CD4-positive, alpha-beta T cell treated with Interleukin-4 for 4 hours (primary cell): ENCODE measurements at regions not wholly inside any gene's neighbourhood (a gene's known extent, or its start where the extent isn't known, plus 50 kb on each side); places are given as distances from the start of the nearest gene placed in this dataset.
"Not testable (repeated sequence)": the region's sequence is repeated elsewhere in the genome, so short reads cannot be mapped to it uniquely, and the experiment has no call there.

Experiments used
- DNase-seq: peaks from one replicate; pipeline ENCODE4 v3.0.0-alpha.2; 2020

GRCh38 chr7:106444068-106444655 lies 159.4 kb upstream of the NAMPT start:
- no peak for DNase-seq

DNA sequence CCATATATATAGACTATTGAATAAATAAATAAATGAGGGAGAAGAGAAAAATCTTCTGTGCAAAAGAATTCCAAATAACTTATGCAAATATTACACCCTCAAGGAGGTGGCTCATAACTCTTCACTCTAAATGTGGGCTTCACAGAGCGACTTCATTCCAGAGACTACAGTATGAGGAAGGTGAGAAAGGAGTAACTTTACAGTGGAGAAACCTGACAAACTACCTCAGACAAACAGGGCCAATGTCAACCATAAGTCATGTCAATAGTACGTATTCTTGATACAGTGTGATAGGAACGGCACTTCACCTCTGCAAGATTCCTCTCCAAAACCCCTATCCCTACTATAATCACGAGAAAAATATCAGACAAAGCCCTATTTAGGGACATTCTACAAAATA lies 158.4 kb upstream of the NAMPT start:
- DNase-seq: no peak

DNA sequence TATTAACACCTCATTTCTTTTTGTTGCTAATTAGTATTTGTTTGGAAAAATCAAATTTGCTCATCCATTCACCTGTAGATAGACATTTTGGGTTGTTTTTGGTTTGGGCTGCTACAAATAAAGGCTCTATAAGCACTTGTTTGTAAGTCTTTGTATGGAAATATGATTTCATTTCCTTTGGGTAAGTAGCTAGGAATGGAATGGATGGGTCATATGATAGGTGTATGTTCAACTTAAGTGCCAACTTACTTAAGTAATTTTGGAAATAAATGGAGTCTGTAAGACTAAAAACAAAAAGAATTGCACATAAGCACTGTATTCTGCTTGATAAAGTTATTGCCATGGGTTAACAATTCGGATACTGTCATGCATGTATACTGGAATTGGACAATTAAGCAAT lies 157.7 kb upstream of the NAMPT start:
- no peak for DNase-seq

DNA sequence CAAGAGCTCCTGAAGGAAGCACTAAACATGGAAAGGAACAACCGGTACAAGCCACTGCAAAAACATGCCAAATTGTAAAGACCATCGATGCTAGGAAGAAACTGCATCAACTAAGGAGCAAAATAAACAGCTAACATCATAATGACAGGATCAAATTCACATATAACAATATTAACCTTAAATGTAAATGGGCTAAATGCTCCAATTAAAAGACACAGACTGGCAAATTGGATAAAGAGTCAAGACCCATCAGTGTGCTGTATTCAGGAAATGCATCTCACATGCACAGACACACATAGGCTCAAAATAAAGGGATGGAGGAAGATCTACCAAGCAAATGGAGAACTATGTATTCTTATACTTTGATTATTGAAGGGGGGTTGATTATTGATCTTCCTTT lies 156.6 kb upstream of the NAMPT start:
- DNase-seq: not testable (repeated sequence)

DNA sequence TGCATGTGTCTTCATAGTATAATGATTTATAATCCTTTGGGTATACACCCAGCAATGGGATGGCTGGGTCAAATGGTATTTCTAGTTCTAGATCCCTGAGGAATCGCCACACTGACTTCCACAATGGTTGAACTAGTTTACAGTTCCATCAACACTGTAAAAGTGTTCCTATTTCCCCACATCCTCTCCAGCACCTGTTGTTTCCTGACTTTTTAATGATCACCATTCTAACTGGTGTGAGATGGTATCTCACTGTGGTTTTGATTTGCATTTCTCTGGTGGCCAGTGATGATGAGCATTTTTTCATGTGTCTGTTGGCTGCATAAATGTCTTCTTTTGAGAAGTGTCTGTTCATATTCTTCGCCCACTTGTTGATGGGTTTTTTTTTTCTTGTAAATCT lies 152.2 kb upstream of the NAMPT start:
- DNase-seq: not testable (repeated sequence)

DNA sequence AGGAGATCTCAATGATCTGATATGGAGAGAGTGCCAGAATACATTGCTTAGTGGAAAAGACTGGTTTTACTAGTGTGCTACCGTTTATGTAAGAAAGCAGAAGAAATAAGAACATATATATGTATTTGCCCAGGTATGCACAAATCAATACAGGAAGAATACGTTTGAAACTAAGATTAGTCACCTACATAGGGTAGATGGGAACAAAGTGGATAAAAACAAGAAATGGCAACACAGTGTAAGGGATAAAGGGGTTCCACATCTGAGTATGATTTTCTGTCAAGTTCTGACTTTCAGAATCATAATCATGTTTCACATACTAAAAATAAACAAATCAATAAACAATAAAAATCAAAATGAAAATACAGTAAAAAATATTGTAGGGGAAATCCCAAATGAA lies 148.6 kb upstream of the NAMPT start:
- DNase-seq: no peak

GRCh38 chr7:106430535-106431455 lies 146.0 kb upstream of the NAMPT start:
- no peak for DNase-seq

GRCh38 chr7:106430103-106430502 lies 145.3 kb upstream of the NAMPT start:
- DNase-seq: no peak

DNA sequence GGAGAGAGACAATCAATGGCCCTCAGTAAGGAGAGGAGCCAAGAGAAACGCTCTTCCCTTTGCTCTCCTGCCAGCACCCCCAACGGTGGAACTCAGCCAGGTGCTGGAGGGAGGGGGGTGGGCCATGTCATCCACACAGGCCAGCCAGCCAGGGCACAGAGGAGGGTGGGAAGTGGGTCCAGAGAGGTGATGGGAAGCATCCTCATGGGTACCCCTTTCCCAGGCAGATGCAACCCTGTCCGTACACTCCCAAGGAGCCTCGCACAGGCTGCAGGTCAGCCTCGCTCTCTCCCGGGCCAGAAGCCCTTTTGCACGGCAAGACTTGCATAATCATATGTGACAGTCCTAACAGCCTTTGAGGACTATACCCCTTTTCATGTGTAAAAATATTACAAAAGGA lies 142.0 kb upstream of the NAMPT start:
- DNase-seq: no peak

- DNase-seq: peak; percentile 45
These were observed 140.4 kb upstream of the NAMPT start for GRCh38 chr7:106425017-106425719.

DNA sequence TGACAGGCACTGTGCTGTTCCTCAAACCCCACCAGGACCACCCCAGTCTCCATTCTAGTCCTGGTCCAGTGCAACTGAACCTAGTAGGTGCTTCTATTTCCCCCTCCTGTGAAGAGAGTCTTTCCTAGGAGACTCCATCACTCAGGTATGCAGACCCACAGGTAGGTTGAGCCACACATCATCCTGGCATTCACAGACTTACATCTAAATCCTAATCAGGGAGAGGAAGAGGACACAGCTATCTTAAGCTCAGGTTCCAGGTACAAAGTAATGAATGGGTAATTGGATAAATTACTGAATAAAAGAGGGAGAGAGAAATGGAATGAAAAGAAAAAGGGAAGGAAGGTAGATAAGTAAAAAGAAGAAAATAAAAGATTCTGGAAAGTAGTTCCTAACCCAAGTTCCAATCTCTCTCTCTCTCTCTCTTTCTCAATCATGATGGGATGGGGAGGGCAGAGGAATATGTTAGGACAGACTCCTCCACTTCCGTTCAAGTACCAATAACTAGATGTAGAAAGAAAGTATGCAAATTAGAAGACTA lies 139.8 kb upstream of the NAMPT start:
- no peak for DNase-seq

DNA sequence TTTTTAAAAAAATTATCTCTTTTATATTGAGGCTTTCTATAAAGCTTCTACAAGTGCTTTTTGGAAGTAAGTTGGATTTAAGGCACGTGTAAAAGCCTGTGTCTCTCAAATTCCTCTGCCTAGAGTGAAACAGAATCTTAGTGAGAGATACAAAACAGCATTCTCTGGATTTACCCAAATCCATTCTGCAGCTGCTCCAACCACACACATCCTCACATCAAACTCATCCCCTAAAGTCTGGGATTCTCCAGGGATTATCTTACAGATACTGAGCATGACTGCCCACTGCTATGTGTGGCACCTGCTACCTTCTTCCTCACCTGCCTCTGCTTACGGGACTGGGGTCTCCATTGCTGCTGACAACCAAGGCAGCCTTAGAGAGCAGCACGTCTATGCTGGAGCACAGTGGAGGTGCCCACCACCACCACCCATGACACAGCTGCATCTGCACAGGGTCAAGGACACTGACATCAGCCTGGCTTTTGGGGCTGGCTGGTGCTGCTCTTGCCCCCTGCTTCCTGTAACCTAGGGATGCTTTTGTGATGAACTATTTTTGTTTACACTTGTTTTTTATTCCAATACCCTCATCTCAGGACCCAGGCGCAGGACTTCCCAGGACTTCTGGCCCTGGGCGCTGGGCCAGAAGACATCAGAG lies 139.2 kb upstream of the NAMPT start:
- no peak for DNase-seq

GRCh38 chr7:106423111-106423510 lies 138.3 kb upstream of the NAMPT start:
- no peak for DNase-seq

- DNase-seq: peak; percentile 10
These were observed 136.5 kb upstream of the NAMPT start for GRCh38 chr7:106421181-106421762.

GRCh38 chr7:106420736-106421135 lies 136.0 kb upstream of the NAMPT start:
- DNase-seq: no peak

DNA sequence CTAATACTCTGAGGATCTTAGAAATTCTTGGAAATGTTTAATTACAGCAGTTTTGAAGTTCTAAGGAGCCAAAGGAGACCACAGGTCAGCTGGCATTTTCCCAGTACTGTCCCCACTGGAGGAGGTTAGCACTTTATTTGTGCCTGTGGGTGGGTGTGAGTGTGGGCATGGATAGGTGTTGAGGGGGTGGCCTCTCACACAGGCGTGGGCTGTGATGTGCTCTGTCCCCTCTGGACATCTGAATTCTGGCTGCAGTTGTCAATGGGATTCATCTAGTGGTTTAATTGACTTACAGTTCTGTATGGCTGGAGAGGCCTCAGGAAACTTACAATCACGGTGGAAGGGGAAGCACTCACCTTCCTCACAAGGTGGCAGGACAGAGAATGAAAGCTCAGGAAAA lies 135.4 kb upstream of the NAMPT start:
- no peak for DNase-seq

- no peak for DNase-seq
These were observed 134.8 kb upstream of the NAMPT start for GRCh38 chr7:106419455-106420182.

DNA sequence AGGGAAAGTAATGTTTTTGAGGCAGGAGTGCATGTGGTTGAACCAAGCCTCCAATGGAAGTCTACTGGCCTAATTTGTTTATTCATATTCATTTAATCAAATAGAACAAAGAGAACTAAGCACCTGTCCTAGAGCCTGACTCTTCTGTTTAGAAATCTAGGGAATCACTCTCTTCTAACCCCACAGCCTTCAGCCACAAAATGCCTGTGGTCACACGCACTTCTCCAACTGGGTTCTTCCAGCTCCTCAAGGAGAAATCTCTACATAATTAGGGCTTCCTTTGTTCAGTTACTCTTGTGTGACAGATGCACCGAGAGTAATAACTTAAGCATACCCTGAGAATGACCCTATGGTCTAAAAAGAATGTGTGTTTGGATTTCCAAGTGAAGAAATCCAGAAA lies 133.7 kb upstream of the NAMPT start:
- no peak for DNase-seq

DNA sequence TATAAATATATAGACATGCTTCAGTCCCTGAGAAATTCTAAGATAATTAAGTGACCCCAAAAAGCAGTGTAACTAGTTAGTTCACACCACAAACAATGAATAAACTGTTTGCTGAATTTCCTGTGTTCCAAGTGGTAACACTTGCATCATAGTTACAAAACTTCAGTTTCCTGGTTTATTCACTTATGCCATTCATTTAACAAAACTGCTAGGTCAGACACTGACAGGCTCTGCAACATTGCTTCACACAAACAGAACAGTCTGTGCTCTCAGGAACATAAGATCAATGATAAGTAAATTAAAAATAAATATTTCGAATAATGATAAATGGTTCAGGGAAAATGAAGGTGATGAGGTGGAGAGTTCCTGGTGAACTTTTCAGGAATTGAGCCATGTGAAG lies 133.3 kb upstream of the NAMPT start:
- no peak for DNase-seq

DNA sequence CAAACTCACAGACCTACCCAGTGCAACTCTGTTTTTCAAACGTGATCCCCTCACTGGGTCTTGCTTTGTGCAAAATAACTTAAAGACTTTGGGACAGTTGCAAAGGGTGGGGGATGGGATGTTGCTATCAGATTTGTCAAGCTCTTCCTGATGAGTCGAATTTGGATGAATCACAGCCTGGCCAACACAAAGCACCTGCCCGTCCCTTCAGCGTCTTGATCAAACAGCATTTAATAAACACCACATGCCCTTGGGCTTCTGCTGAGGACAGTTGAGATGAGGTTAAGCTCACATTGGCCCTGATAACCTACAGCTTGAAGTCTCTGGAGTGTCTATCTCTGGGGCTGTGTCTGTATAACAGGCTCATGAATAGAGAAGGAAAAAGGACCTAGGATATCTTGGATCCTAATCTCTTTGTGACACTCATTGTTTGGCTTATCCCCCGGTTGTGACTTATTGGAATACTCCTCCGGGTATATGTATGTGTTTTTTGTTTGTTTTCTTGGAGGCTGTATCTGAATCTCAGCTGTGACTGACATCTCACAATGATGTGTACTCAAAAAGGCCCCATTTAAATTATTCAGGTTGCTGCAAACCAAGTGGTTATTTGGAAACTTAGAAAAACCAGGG lies 132.6 kb upstream of the NAMPT start:
- no peak for DNase-seq

DNA sequence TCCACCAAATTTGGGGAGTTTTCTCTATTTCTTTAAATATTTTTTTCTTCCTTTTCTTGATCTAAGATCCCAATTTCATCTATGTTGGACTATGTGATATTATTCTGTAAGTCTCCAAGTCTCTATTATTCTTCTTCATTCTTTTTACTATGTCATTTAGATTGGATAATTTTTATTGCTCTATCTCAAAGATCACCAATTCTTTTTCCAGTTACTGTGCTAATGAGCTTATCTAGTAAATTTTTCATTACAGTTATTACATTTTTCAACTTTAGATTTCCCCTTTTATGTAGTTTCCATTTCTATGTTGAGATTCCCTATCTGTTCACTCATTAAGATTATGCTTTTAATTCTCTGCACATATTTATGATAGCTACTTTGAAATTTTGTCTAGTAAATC lies 131.6 kb upstream of the NAMPT start:
- DNase-seq: no peak

DNA sequence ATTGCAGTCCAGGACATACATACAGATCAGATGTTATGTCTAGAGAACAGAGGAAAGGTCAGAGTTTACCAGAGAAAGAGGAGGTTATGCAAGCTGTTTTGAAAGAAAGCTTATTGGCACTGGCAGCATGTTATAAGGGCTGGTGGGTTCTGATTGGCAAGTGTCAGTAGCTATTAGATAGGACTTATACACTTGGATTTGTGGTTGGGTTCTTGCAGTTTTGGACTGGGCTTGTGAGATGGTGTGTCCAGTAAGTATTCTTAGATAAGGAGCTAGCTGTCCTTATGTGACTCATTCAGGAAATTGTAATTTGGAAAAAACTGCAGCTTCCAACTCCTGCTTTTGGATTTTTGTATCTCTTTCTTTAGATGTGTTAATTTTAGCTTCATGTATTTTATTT lies 130.7 kb upstream of the NAMPT start:
- no peak for DNase-seq
